Neuron (in vitro differentiated cells): ENCODE measurements at regions not wholly inside any gene's neighbourhood (a gene's known extent, or its start where the extent isn't known, plus 50 kb on each side); places are given as distances from the start of the nearest gene placed in this dataset.

Experiments used
- H2AFZ ChIP-seq: one replicate; pipeline ENCODE4 v1.6.1; 2013; ENCODE audit warnings: low read depth, mild to moderate bottlenecking, inconsistent platforms, low read length, moderate library complexity
- H3K27me3 ChIP-seq: one replicate; pipeline ENCODE4 v1.6.1; 2013; ENCODE audit warnings: low read length; ENCODE audit not compliant: insufficient read depth
- H3K36me3 ChIP-seq: one replicate; pipeline ENCODE4 v1.6.1; 2013; ENCODE audit warnings: low read length; ENCODE audit not compliant: insufficient read depth
- H3K4me1 ChIP-seq: one replicate; pipeline ENCODE4 v1.6.1; 2013; ENCODE audit warnings: low read length; ENCODE audit not compliant: insufficient read depth
- H3K4me3 ChIP-seq: 2 replicates; pipeline ENCODE4 v1.5.1; 2013; ENCODE audit warnings: mild to moderate bottlenecking, low read length, moderate library complexity
- H3K9me3 ChIP-seq: one replicate; pipeline ENCODE4 v1.6.1; 2013; ENCODE audit warnings: low read length

DNA sequence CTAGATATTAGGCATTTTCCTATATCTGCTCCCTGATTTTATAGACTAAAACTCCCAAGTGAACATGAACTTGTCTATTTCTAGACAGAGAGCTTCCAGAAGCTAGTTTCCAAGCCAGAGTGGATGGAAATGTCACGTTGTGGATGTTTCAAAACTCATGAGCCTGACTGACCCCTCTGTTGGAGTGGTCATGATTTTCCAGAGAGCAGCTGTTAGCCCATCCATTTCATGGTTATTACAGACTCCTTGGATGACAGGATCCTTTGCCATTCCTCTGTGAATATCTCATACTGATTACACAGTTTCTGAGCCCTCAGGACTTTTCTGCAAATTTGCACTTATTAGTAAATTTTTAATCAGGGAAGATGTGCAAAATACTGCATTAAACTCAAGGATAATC lies 76.8 kb upstream of the ATF3 start:
- Histone ChIP-seq H3K4me1 (no peaks in the 10 kb centered on the region), H3K36me3 (no peaks in the 10 kb centered on the region), H3K27me3 (peaks cover 9% of the 10 kb centered on the region), H3K4me3 (no peak overlapping the region), H3K9me3 (no peaks in the 10 kb centered on the region), H2AFZ (no peak overlapping the region)

DNA sequence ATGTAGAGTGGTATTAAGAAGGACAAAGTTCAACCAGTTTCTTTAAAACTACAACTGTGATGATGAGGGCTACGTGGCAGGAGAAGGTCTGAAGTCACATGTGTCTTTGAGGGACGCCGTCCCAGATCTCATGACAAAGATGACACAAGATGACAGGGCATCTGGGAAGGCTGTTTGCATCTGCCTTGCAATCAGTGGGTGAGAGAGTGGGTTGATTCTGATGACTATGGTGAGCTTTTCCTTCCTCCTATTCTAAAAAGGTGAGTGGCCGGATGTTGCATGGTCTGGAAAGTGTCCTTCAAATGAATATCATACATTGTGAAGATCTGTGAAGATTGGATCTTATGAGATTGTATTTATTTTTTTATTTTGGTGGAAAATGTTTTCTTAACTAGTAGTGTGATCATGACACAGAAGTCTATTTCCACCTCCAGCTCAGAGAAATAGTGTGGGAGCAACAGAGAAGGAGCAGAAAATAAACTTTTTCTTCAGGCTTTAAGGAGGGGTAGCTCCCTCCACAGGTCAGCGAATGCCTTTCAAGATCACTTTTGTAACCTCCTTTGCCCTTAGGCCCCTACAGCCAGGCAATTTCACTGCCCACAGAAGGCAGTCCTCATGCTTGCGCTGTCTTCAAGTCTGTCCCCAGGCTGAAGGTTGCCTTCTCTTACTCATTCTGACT lies 76.0 kb upstream of the ATF3 start:
- no peaks in the 10 kb centered on the region for H3K9me3 ChIP-seq
- no peaks in the 10 kb centered on the region for H3K4me1 ChIP-seq
- H3K4me3 ChIP-seq: no peak overlapping the region
- H3K36me3 ChIP-seq: no peaks in the 10 kb centered on the region
- H3K27me3 ChIP-seq: peaks cover 5% of the 10 kb centered on the region
- H2AFZ ChIP-seq: no peak overlapping the region

DNA sequence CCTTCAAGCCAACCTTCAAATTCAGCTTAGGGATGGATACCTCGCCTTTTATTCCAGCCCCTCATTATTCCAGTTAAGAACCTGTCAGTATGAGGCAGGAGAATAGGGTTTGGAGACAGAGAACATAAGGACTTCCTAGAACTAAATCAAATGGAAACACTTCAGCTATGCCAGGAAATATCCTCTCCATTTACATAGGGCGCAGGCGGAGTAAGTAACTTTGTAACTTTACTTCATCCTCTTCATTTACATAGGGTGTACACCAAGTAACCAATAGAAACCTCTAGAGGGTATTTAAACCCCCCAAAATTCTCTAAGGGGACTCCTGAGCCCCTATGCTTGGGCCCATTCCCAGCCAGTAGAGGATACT lies 75.4 kb upstream of the ATF3 start:
- Histone ChIP-seq H3K27me3 (peaks cover 5% of the 10 kb centered on the region), H2AFZ (no peak overlapping the region), H3K4me1 (no peaks in the 10 kb centered on the region), H3K4me3 (no peak overlapping the region), H3K9me3 (no peaks in the 10 kb centered on the region), H3K36me3 (no peaks in the 10 kb centered on the region)

DNA sequence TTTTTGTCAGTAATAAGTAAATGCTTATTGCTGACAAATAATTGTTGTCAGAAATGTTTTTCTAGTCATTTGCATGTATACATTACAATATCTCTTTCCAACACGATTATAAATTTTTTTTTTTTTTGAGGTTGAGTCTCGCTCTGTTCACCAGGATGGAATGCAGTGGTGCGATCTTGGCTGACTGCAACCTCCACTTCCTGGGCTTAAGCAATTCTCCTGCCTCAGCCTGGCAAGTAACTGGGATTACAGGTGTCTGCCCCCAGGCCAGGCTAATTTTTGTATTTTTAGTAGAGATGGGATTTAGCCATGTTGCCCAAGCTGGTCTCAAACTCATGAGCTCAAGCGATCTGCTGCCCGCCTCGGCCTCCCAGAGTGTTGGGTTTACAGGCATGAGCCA lies 72.0 kb upstream of the ATF3 start:
- Histone ChIP-seq H3K4me1 (no peaks in the 10 kb centered on the region), H2AFZ (no peak overlapping the region), H3K36me3 (no peaks in the 10 kb centered on the region), H3K4me3 (no peak overlapping the region), H3K9me3 (no peaks in the 10 kb centered on the region), H3K27me3 (no peaks in the 10 kb centered on the region)

DNA sequence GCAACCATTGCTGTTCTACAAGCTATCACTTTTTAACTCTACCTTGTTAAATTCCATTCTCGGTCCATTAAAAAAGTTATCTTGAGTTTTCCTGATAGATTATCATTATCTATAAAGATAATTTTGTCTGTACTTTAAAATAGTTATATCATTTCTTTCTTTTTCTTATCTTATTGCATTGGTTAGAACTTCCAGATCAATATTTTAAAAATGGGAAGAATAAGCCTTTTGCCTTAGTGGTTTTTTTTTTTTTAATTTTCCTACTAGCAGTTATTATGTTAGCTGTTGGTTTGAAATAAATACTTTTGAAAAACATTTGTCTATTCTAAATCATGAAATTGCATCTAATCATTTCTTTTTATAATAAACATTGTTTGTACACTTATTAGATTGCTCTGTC lies 71.0 kb upstream of the ATF3 start:
- H3K9me3 ChIP-seq: no peaks in the 10 kb centered on the region
- no peaks in the 10 kb centered on the region for H3K4me1 ChIP-seq
- no peaks in the 10 kb centered on the region for H3K36me3 ChIP-seq
- H3K27me3 ChIP-seq: no peaks in the 10 kb centered on the region
- H2AFZ ChIP-seq: no peak overlapping the region
- no peak overlapping the region for H3K4me3 ChIP-seq

DNA sequence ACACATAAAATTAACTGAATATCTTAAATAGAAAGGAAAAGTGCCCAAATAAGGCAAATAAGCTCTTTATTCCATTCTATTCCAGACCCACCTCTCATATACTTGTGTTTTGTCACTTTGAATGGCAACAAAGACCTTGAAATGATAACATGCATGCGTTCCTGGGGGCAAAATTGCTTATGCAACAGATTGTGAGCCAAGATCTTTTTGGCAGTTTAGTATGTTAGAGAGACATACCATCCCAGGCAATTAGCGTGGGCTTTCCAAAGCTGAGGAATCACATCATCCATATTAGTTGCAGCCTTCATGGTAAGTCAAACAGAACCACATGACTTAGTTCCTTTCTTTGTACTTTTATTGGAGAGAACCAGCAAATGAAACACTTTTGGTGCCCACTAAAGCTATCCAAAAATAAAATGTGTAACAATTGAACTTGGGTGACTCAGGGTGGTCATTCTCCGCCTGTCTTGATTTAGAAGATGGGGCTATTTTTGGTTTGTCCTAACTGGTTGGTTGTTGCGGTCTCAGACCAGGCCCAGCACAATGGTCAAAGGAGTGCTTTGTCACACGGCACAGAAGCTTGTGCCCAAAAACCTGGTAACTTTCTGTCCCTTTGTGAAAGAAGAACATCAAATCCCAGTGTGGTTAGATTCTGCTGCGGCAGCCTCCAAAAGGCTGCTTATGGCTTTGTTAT lies 68.7 kb upstream of the ATF3 start:
- H3K27me3 ChIP-seq: no peaks in the 10 kb centered on the region
- H3K9me3 ChIP-seq: no peaks in the 10 kb centered on the region
- H2AFZ ChIP-seq: no peak overlapping the region
- H3K4me3 ChIP-seq: no peak overlapping the region
- H3K36me3 ChIP-seq: no peaks in the 10 kb centered on the region
- H3K4me1 ChIP-seq: no peaks in the 10 kb centered on the region

DNA sequence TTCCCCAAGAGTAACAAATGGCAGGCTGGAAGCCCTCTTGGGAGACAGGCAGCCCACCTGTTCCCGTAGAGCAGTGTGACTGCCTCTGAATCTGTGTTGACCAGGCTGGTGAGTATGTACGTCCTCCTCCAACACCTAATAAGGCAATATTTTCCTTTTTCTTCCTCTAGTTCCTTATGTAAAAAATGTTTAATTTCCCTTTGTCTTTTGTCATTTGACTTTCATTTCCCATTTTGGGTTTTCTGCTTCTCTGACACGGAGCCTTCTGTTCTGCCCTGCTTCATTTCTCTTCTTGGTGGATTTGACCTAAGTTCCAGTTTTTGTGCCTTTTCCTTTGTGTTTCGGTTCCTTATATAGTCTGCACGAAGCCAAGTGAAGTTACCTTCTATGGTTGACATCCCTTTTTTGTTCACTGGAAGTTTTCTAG lies 65.8 kb upstream of the ATF3 start:
- Histone ChIP-seq H3K4me1 (peaks cover 4% of the 10 kb centered on the region), H3K36me3 (no peaks in the 10 kb centered on the region), H3K9me3 (no peaks in the 10 kb centered on the region), H2AFZ (no peak overlapping the region), H3K27me3 (no peaks in the 10 kb centered on the region), H3K4me3 (no peak overlapping the region)

DNA sequence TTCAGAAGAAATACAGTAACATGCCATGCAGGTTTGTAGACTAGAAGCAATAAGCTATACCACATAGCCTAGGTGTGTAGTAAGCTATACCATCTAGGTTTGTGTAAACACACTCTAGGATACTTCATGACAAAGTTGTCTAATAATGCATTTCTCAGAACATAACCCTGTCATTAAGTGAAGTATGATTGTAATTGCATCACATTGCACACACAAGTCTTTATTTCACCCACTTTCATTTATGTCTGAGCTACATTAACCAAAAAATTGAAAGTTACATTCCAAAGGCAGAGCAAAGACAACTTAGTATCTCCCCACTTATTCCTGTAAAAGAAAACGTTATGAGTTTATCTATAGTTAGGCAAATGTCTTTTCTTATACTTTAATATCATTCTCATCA lies 64.5 kb upstream of the ATF3 start:
- no peak overlapping the region for H3K4me3 ChIP-seq
- H3K4me1 ChIP-seq: peaks cover 4% of the 10 kb centered on the region
- H2AFZ ChIP-seq: no peak overlapping the region
- no peaks in the 10 kb centered on the region for H3K27me3 ChIP-seq
- no peaks in the 10 kb centered on the region for H3K36me3 ChIP-seq
- no peaks in the 10 kb centered on the region for H3K9me3 ChIP-seq

DNA sequence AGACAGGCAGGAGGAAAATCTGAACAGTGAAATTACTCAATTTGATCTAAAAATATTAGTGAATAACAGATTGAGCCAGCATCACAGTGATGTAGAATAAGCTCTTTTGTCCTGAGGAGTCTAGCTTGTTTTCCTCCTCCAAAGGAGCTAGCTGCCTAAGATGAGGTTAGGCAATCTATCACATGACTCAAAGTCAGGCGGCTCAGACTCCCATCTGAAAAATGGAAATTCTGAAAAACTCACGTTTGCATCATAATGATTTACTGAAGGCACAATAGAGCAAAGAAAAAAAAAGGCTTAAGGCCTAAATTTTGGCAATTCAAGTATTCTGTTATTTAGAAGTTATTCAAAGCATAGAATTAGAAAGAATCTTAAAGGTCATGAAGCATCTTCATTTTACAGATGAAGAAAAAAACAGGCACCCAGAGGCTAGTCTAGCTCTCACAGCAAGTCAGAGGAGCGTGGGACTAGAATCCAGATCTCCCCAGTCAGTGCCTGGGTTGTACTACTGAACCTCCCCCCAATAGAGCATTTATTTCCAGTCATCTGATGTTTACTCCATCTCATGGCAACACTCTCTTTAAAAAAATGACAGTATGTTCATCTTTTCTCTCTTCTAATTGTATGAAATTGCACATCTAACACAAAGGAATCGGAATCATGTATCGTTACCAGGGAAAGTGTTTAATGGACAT lies 62.5 kb upstream of the ATF3 start:
- Histone ChIP-seq H3K36me3 (no peaks in the 10 kb centered on the region), H3K4me3 (no peak overlapping the region), H3K4me1 (peaks cover 4% of the 10 kb centered on the region), H3K27me3 (no peaks in the 10 kb centered on the region), H2AFZ (peak overlapping the region; percentile 37), H3K9me3 (no peaks in the 10 kb centered on the region)

DNA sequence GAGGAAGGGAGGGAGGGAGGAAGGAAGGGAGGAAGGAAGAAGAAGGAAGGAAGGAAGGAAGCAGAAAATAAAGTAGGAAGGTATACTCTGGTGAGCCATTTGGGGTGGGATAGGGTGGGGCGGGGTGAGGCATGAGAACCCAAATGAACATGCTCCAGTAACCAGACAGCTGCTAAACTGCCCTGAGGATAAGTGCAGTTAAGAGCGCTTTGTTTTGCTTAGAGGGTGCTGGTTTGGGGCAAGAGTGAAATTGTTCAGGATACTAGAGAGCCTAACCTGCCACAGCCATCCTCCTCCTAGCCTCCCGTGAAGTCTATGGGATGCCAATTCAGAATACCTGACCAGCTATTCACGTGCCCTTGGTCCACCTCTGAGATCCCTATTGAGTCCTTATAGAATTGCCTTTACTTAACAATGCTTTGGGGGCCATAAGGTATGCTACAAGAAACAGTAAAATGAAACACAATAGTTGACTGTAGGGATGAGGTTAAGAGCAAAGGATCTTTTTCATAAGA lies 59.0 kb upstream of the ATF3 start:
- H3K4me1 ChIP-seq: peaks cover 4% of the 10 kb centered on the region
- no peaks in the 10 kb centered on the region for H3K36me3 ChIP-seq
- H3K27me3 ChIP-seq: no peaks in the 10 kb centered on the region
- no peak overlapping the region for H2AFZ ChIP-seq
- H3K9me3 ChIP-seq: no peaks in the 10 kb centered on the region
- no peak overlapping the region for H3K4me3 ChIP-seq

DNA sequence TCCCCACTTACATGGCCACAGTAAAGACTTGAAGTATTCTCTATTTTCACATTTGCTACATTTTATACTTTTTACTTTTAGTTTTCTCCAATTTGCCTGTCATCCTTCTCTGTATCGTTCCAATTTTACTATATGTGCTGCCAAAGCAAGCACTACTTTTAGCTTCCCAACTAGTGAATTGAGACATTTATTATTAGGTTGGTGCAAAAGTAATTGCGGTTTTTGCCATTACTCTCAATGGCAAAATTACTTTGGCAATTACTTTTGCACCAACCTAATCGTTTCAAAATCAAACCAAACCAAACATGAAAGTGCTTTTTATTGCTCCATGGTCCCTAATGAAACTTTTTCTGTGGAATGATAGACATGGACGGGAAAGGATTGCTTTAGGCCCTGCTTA lies 56.6 kb upstream of the ATF3 start:
- Histone ChIP-seq H3K27me3 (no peaks in the 10 kb centered on the region), H2AFZ (no peak overlapping the region), H3K36me3 (no peaks in the 10 kb centered on the region), H3K9me3 (no peaks in the 10 kb centered on the region), H3K4me1 (no peaks in the 10 kb centered on the region), H3K4me3 (no peak overlapping the region)

DNA sequence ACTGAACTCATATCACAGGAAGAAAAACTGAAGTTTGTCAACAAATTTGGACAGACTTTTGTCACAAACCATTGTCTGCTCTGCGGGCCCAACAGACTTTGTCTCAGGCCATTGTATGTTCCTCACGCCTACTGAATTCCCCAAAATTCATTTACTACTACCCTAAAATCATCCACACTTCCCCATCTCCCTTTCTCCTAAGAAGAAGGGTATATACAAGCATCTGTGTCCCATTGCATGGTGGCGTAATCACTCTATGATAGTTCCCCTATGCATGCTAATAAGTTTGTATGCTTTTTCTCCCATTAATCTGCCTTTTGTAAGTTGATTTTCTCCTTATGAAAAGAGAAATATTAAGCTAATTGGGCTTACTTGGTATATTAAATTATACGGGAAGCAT lies 54.9 kb upstream of the ATF3 start:
- H2AFZ ChIP-seq: no peak overlapping the region
- no peaks in the 10 kb centered on the region for H3K9me3 ChIP-seq
- H3K27me3 ChIP-seq: no peaks in the 10 kb centered on the region
- no peak overlapping the region for H3K4me3 ChIP-seq
- H3K36me3 ChIP-seq: no peaks in the 10 kb centered on the region
- no peaks in the 10 kb centered on the region for H3K4me1 ChIP-seq

DNA sequence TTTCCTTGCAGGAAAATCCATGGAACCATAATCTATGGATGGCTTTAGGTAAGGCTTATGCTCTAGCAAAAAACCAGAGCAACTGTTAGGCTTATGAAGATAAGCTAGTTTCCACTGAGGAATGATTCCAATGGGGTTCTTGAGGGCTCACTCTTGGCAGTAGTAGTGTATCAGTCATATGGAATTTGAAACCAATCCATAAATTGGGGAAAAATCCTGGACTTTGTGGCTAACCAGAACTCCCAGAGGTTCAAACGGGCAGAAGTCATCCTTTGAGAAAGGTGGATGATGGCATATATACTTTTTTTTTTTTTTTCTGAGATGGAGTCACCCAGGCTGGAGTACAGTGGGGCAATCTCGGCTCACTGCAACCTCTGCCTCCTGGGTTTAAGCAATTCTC lies 54.2 kb upstream of the ATF3 start:
- H3K36me3 ChIP-seq: no peaks in the 10 kb centered on the region
- no peaks in the 10 kb centered on the region for H3K27me3 ChIP-seq
- no peaks in the 10 kb centered on the region for H3K9me3 ChIP-seq
- H3K4me3 ChIP-seq: no peak overlapping the region
- no peaks in the 10 kb centered on the region for H3K4me1 ChIP-seq
- H2AFZ ChIP-seq: no peak overlapping the region
